ENCODE measurements at regions not wholly inside any gene's neighbourhood (a gene's known extent, or its start where the extent isn't known, plus 50 kb on each side); places are given as distances from the start of the nearest gene placed in this dataset.

DNA sequence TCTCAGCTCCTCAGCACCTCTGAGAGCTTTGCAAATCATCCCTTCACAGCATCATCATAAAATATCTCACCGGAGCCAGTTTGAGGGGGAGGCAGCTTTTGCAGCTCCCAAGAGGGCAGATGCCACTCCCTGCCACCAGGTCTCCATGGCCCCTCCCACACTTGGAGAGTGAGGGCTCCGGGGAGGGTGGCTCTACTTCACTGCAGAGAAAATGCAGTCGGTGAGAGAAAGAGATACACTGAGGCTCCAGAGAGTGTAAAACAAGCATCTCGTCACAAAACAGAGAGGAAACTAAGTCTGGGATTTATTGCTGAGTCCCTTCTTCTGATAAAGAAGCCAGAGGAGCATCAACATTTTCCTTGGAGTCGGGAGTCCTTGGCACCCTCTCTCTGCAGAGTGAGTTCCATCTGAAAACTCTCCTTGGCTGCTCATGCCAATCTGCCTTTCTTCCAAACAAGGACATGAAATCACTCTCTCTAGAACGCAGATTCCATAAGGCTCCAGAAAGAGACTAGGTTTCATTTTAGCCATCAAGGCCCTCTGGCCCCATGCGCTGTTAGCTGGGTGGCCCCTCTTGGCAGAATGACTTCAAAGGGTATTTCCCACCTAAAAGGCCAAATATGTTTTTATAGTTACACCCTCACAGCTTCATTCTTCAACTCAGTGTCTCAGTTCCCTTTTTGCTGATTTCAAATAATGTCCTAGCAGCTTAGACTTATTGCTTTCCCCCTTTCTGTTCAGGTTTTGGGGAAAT is 70.6 kb upstream of the F13A1 start:
- H3K27me3 ChIP-seq (replicated peaks; ENCODE audit: insufficient read depth): no peaks in the 10 kb centered on the region
- 0 out of 2 replicates have a peak, but pooled peaks cover 2% of the 10 kb centered on the region for H3K9me2 ChIP-seq (ENCODE audit: insufficient read depth)
- no peak for DNase-seq
- no peaks in the 10 kb centered on the region for H4K20me1 ChIP-seq (ENCODE audit: insufficient read depth)
- 4 to 5% methylated on average over 7 of the region's 7 CpGs for WGBS, 2 experiments (ENCODE audit: low coverage in 1 of 2, low lambda C conversion rate in 2 of 2, missing lambda C conversion rate in 2 of 2)
- in situ Hi-C loops (cut with MboI): no loop called here
- H3K9me3 ChIP-seq (ENCODE audit: low read depth): no peaks in the 10 kb centered on the region
- no peak overlapping the region for H3K4me2 ChIP-seq (ENCODE audit: unreplicated experiment)
- no peaks in the 10 kb centered on the region for H3K4me1 ChIP-seq (ENCODE audit: insufficient read depth)
- H3K9ac ChIP-seq: no peak overlapping the region
- H3F3A ChIP-seq (ENCODE audit: insufficient read depth): no peaks in the 10 kb centered on the region
- no peak overlapping the region for H3K4me3 ChIP-seq
- no peak overlapping the region for H2AFZ ChIP-seq
- no peaks in the 10 kb centered on the region for H3K36me3 ChIP-seq (ENCODE audit: low read depth)
- H3K79me2 ChIP-seq (ENCODE audit: insufficient read depth): no peaks in the 10 kb centered on the region
- TF ChIP-seq EZH2phosphoT487 (IDR thresholded peaks at IDR 0.05; ENCODE audit: insufficient read depth, low read depth): no peak
- TF ChIP-seq EZH2 (IDR thresholded peaks at IDR 0.05; ENCODE audit: insufficient read depth, poor library complexity, severe bottlenecking): no peak
- H3K27ac ChIP-seq: no peak overlapping the region

DNA sequence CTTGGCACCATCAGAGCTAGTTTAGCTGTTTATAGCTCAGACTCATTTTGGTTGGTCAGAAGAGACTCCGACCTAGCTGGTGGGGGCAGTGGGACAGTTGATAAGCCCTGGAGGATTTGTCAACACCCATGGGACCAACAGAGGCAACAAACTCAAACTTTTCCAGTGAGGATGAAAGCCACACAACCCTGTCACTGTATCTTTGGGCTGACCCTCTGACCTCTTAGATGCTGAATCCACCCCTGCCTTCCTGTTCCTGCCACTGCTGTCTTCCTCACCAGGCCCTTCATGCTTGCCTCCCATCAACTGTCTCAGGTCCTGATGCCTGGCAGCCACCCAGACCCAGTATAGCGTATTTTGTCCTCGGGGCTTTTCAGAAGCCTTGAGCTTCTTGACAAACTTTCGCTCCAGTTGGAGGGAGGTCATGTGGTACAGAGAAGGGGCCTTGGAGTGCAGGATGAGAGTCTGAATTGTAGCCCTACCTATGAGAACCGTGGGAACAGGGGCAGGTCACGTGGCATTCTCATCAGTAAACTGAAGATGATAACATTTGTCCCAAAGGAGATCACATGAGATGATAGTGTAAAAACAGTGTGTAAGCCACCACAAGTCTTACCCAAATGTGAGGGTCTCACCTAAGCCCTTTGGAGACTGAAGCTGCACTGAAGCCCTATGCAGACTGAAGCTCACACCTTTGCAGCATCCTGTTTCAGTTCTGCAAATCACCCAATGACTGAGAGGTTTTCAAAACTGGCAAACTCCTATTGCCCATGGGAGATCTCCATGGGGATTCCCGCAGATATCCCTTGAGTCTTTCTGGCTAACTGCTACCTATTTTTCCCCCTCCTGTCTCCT is 72.0 kb upstream of the F13A1 start:
- Histone ChIP-seq H3K4me1 (ENCODE audit: insufficient read depth) (no peaks in the 10 kb centered on the region), H3K4me2 (ENCODE audit: unreplicated experiment) (no peak overlapping the region), H3K4me3 (no peak overlapping the region), H3F3A (ENCODE audit: insufficient read depth) (no peaks in the 10 kb centered on the region), H3K79me2 (ENCODE audit: insufficient read depth) (no peaks in the 10 kb centered on the region), H3K9ac (no peak overlapping the region), H4K20me1 (ENCODE audit: insufficient read depth) (no peaks in the 10 kb centered on the region), H3K9me3 (ENCODE audit: low read depth) (no peaks in the 10 kb centered on the region), H3K9me2 (ENCODE audit: insufficient read depth) (0 out of 2 replicates have a peak, but pooled peaks cover 2% of the 10 kb centered on the region), H3K36me3 (ENCODE audit: low read depth) (no peaks in the 10 kb centered on the region), H3K27me3 (replicated peaks; ENCODE audit: insufficient read depth) (no peaks in the 10 kb centered on the region), H2AFZ (no peak overlapping the region), H3K27ac (no peak overlapping the region)
- no peak for DNase-seq
- TF ChIP-seq EZH2phosphoT487 (IDR thresholded peaks at IDR 0.05; ENCODE audit: insufficient read depth, low read depth) (no peak), EZH2 (IDR thresholded peaks at IDR 0.05; ENCODE audit: insufficient read depth, poor library complexity, severe bottlenecking) (no peak)
- in situ Hi-C loops (cut with MboI): no loop called here
- 39 to 50% methylated on average over 7 of the region's 7 CpGs for WGBS, 2 experiments (ENCODE audit: low coverage in 1 of 2, low lambda C conversion rate in 2 of 2, missing lambda C conversion rate in 2 of 2)

DNA sequence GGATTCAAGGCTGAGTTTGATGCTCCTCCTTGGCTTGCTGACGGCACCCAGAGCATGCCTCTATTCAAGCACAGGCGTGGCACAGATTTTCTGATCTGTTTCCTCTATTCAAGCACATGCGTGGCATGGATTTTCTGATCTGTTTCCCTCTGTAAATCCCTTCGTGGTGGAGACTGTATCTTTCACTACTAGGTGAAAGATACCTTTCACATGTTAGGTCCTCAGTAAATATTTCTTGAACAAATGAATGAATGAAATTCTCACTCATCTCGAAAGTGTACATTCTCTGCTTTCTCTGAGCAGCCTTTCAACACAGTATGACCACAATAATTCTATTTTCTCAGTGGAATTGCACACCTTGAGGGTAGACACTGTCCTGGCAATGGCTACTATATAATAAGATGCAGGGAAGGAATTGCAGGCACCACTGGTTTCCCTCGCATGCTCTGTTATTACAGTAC is 72.6 kb upstream of the F13A1 start:
- no peaks in the 10 kb centered on the region for H3K79me2 ChIP-seq (ENCODE audit: insufficient read depth)
- in situ Hi-C loops (cut with MboI): no loop called here
- no peaks in the 10 kb centered on the region for H3F3A ChIP-seq (ENCODE audit: insufficient read depth)
- H3K4me1 ChIP-seq (ENCODE audit: insufficient read depth): no peaks in the 10 kb centered on the region
- H3K36me3 ChIP-seq (ENCODE audit: low read depth): no peaks in the 10 kb centered on the region
- no peak overlapping the region for H3K4me3 ChIP-seq
- H3K9me2 ChIP-seq (ENCODE audit: insufficient read depth): no peaks in the 10 kb centered on the region
- H2AFZ ChIP-seq: no peak overlapping the region
- H4K20me1 ChIP-seq (ENCODE audit: insufficient read depth): no peaks in the 10 kb centered on the region
- no peaks in the 10 kb centered on the region for H3K9me3 ChIP-seq (ENCODE audit: low read depth)
- H3K4me2 ChIP-seq (ENCODE audit: unreplicated experiment): no peak overlapping the region
- no peak for DNase-seq
- no peaks in the 10 kb centered on the region for H3K27me3 ChIP-seq (replicated peaks; ENCODE audit: insufficient read depth)
- 37 to 42% methylated on average over 6 of the region's 6 CpGs for WGBS, 2 experiments (ENCODE audit: low coverage in 1 of 2, low lambda C conversion rate in 2 of 2, missing lambda C conversion rate in 2 of 2)
- H3K9ac ChIP-seq: no peak overlapping the region
- TF ChIP-seq EZH2 (IDR thresholded peaks at IDR 0.05; ENCODE audit: insufficient read depth, poor library complexity, severe bottlenecking) (no peak), EZH2phosphoT487 (IDR thresholded peaks at IDR 0.05; ENCODE audit: insufficient read depth, low read depth) (no peak)
- H3K27ac ChIP-seq: no peak overlapping the region

DNA sequence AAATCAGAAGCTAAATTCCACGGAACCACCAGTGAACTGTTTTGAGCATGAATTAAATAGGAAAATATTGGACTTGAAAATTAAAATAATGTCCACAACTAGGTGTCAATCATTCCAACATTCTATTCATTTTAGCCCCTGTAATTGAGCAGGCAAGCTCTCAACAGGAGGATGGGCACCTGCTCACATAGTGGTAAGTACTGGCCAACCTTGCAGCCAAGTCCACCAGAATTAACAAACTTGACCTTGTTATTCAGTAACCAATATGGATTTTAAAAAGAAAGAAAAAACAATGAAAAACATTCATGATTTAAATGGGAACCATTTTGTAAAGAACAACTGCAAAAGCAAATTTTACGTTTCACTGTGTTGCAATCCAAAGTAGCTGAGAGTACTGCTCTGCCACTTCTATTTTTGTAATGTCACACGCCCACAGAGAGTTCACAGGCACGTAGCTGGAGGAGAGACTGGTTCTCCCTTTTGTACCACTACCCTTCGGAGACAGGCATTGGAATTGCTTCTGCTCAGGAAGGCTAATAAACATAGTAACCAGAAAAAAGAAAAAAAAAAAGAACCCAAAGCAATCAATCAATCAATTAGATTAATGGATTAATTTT is 75.2 kb upstream of the F13A1 start:
- Histone ChIP-seq H3K4me2 (ENCODE audit: unreplicated experiment) (no peak overlapping the region), H3K9me3 (ENCODE audit: low read depth) (no peaks in the 10 kb centered on the region), H3K4me3 (no peak overlapping the region), H3K27me3 (replicated peaks; ENCODE audit: insufficient read depth) (no peaks in the 10 kb centered on the region), H3K4me1 (ENCODE audit: insufficient read depth) (no peaks in the 10 kb centered on the region), H3K27ac (no peak overlapping the region), H4K20me1 (ENCODE audit: insufficient read depth) (no peaks in the 10 kb centered on the region), H3F3A (ENCODE audit: insufficient read depth) (no peaks in the 10 kb centered on the region), H3K79me2 (ENCODE audit: insufficient read depth) (no peaks in the 10 kb centered on the region), H2AFZ (no peak overlapping the region), H3K36me3 (ENCODE audit: low read depth) (no peaks in the 10 kb centered on the region), H3K9me2 (ENCODE audit: insufficient read depth) (no peaks in the 10 kb centered on the region), H3K9ac (no peak overlapping the region)
- in situ Hi-C loops (cut with MboI): no loop called here
- no peak for DNase-seq
- TF ChIP-seq EZH2 (IDR thresholded peaks at IDR 0.05; ENCODE audit: insufficient read depth, poor library complexity, severe bottlenecking) (no peak), EZH2phosphoT487 (IDR thresholded peaks at IDR 0.05; ENCODE audit: insufficient read depth, low read depth) (no peak)
- 5 to 6% methylated on average over 5 of the region's 5 CpGs for WGBS, 2 experiments (ENCODE audit: low coverage in 1 of 2, low lambda C conversion rate in 2 of 2, missing lambda C conversion rate in 2 of 2)
